ENCODE measurements at regions not wholly inside any gene's neighbourhood (a gene's known extent, or its start where the extent isn't known, plus 50 kb on each side); places are given as distances from the start of the nearest gene placed in this dataset.

DNA sequence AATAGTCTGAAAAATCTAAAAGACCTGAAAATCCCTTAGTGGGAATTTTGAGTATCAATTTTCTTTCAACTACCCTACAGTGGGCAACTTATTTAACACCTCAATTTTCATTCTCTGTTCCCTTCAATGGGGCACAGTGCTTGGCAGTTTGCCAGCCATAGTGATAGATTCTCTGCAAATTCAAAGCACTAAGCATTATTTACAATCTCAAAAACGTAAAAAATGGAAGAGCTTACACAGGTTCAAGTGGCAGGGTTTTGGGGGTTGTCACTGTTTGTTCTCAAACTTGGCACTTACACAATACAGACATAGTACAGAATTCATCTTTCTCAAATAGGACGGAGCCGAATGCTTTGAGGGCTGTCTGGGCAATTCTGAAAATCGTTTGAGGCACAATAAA, 515.0 kb downstream of the EFNA5 start:
- Mint-ChIP-seq H3K27me3 (ENCODE audit: unreplicated experiment) (no peaks in the 10 kb centered on the region), H3K36me3 (ENCODE audit: insufficient read depth, unreplicated experiment) (no peaks in the 10 kb centered on the region), H3K4me1 (ENCODE audit: low read depth, unreplicated experiment) (peaks cover 9% of the 10 kb centered on the region), H3K4me3 (ENCODE audit: low read depth, unreplicated experiment) (no peak overlapping the region), H3K9me3 (ENCODE audit: low read depth, unreplicated experiment) (peaks cover 5% of the 10 kb centered on the region), H3K27ac (ENCODE audit: unreplicated experiment) (no peak overlapping the region)
- intact Hi-C loops (cut with micrococcal nuclease; ENCODE audit: unreplicated experiment), result no loop called here
- TF ChIP-seq, protein P1, sequence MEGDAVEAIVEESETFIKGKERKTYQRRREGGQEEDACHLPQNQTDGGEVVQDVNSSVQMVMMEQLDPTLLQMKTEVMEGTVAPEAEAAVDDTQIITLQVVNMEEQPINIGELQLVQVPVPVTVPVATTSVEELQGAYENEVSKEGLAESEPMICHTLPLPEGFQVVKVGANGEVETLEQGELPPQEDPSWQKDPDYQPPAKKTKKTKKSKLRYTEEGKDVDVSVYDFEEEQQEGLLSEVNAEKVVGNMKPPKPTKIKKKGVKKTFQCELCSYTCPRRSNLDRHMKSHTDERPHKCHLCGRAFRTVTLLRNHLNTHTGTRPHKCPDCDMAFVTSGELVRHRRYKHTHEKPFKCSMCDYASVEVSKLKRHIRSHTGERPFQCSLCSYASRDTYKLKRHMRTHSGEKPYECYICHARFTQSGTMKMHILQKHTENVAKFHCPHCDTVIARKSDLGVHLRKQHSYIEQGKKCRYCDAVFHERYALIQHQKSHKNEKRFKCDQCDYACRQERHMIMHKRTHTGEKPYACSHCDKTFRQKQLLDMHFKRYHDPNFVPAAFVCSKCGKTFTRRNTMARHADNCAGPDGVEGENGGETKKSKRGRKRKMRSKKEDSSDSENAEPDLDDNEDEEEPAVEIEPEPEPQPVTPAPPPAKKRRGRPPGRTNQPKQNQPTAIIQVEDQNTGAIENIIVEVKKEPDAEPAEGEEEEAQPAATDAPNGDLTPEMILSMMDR (IDR thresholded peaks at IDR 0.05; ENCODE audit: unreplicated experiment), result no peak
- CTCF ChIA-PET, result no interaction called here
- no TSS peak for BruUV-seq (replicated peaks)
- no peak for DNase-seq

DNA sequence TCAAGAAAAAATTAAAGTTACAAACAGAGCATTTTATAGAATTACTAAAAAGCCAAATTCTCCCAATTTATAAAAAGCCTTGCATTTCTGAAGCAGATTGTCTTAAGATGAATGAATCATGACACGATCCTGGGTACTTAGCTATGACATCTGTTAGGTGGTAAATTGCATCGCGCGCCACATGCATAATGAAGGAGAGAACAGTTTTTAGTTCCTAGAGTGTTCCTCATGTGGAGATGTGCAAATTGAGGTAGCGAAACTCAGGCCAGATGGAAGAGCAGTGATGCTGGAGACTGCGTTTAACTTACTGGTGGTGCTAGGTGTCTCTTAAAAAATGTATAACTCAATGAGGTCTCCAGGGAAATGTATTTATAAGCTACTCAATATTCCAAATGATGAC, 516.1 kb downstream of the EFNA5 start:
- Mint-ChIP-seq H3K27ac (ENCODE audit: unreplicated experiment) (no peak overlapping the region), H3K4me3 (ENCODE audit: low read depth, unreplicated experiment) (no peak overlapping the region), H3K27me3 (ENCODE audit: unreplicated experiment) (no peaks in the 10 kb centered on the region), H3K4me1 (ENCODE audit: low read depth, unreplicated experiment) (peaks cover 9% of the 10 kb centered on the region), H3K9me3 (ENCODE audit: low read depth, unreplicated experiment) (no peaks in the 10 kb centered on the region), H3K36me3 (ENCODE audit: insufficient read depth, unreplicated experiment) (no peaks in the 10 kb centered on the region)
- DNase-seq, result no peak
- no TSS peak for BruUV-seq (replicated peaks)
- intact Hi-C loops (cut with micrococcal nuclease; ENCODE audit: unreplicated experiment), result no loop called here
- CTCF ChIA-PET, result no interaction called here
- TF ChIP-seq, protein P1 (IDR thresholded peaks at IDR 0.05; ENCODE audit: unreplicated experiment), result no peak

DNA sequence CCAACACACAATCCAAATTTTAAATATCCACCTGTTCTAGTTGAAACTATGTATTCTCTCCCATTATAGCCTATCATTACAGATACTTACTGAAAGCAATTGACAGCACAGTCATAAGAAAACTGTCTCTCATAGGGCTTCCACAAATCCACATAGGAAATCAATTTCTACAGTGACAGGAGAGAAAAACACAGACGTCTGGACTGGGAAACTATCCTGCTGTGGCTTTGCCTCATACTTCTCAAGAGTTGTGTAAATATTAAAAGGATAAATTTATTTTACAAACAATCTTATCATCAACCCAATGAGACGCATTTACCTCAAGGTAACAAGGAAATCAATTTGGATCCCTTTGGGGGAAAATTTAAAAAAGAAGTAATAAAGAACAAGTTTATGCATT, 517.5 kb downstream of the EFNA5 start:
- intact Hi-C loops (cut with micrococcal nuclease; ENCODE audit: unreplicated experiment), result no loop called here
- Mint-ChIP-seq H3K27ac (ENCODE audit: unreplicated experiment) (no peak overlapping the region), H3K9me3 (ENCODE audit: low read depth, unreplicated experiment) (no peaks in the 10 kb centered on the region), H3K4me1 (ENCODE audit: low read depth, unreplicated experiment) (peaks cover 9% of the 10 kb centered on the region), H3K4me3 (ENCODE audit: low read depth, unreplicated experiment) (no peak overlapping the region), H3K36me3 (ENCODE audit: insufficient read depth, unreplicated experiment) (no peaks in the 10 kb centered on the region), H3K27me3 (ENCODE audit: unreplicated experiment) (no peaks in the 10 kb centered on the region)
- no peak for DNase-seq
- TF ChIP-seq, protein P1 (IDR thresholded peaks at IDR 0.05; ENCODE audit: unreplicated experiment), result no peak
- CTCF ChIA-PET, result no interaction called here
- no TSS peak for BruUV-seq (replicated peaks)

DNA sequence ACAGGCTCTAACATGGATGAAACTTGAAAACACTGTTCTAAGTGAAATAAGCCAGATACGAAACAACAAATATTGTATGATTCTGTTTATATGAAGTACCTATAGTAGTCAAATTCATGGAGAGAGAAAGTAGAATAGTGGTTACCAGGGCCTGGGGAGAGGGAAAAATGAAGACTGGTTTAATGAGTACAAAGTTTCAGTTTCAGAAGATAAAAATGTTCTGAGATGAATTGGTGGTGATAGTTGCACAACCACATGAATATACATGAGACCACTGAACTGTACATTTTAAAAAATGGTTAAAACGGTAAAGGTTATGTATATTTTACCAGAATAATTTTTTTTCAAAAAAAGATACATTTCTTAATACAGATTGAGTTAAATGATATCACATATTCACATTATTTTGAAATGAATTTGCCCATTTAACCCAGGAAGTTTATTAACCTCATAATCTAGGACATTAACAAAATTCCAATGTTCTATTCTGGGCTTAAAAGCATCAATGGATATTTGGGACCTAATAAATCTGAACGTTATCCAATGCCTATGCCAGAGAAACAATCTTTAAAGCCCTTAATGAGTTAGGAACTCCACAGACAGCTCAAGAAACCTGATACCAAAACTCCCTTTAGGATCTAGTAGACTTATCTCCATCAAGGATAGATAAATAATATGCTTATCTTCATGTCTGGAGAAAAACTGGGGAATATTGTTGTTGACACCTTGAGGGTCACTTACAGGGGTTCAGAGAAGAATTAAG, 521.3 kb downstream of the EFNA5 start:
- Mint-ChIP-seq H3K4me3 (ENCODE audit: low read depth, unreplicated experiment) (no peak overlapping the region), H3K27me3 (ENCODE audit: unreplicated experiment) (no peaks in the 10 kb centered on the region), H3K9me3 (ENCODE audit: low read depth, unreplicated experiment) (no peaks in the 10 kb centered on the region), H3K27ac (ENCODE audit: unreplicated experiment) (no peak overlapping the region), H3K4me1 (ENCODE audit: low read depth, unreplicated experiment) (peaks cover 9% of the 10 kb centered on the region), H3K36me3 (ENCODE audit: insufficient read depth, unreplicated experiment) (no peaks in the 10 kb centered on the region)
- DNase-seq, result no peak
- intact Hi-C loops (cut with micrococcal nuclease; ENCODE audit: unreplicated experiment), result no loop called here
- CTCF ChIA-PET, result no interaction called here
- TF ChIP-seq, protein P1 (IDR thresholded peaks at IDR 0.05; ENCODE audit: unreplicated experiment), result no peak
- no TSS peak for BruUV-seq (replicated peaks)

All from Calu3 (cell line).